Natural killer cell (primary cell): ENCODE measurements at regions not wholly inside any gene's neighbourhood (a gene's known extent, or its start where the extent isn't known, plus 50 kb on each side); places are given as distances from the start of the nearest gene placed in this dataset.

Experiments used
- ATAC-seq, 3 donors: fragments of 150-1000 bp in 2 of 3; fragments of 200-7000 bp in 1 of 3; cut with Tn5 transposase; 1 replicate in 1 of 3; 2 replicates in 2 of 3; pipeline ENCODE4 v1.10.0; 2021; ENCODE audit warnings: mild to moderate bottlenecking in 2 of 3, moderate library complexity in 2 of 3
- DNase-seq, 2 donors: peaks; one replicate each; pipeline versions ENCODE4 v3.0.0 to v3.0.0-alpha.2; 2013 to 2021; ENCODE audit warnings: mixed read lengths in 1 of 2
- H3K27ac ChIP-seq: one replicate; pipeline ENCODE4 v1.5.1; 2013; ENCODE audit warnings: mild to moderate bottlenecking, low read length
- H3K27me3 ChIP-seq: one replicate; pipeline ENCODE4 v1.6.1; 2013; ENCODE audit warnings: low read length; ENCODE audit not compliant: control insufficient read depth, insufficient read depth
- H3K36me3 ChIP-seq: one replicate; pipeline ENCODE4 v1.6.1; 2013; ENCODE audit warnings: low read length; ENCODE audit not compliant: control insufficient read depth, insufficient read depth
- H3K4me1 ChIP-seq: one replicate; pipeline ENCODE4 v1.6.1; 2013; ENCODE audit warnings: low read length; ENCODE audit not compliant: control insufficient read depth, insufficient read depth
- H3K4me3 ChIP-seq: one replicate; pipeline ENCODE4 v1.5.1; 2013; ENCODE audit warnings: low read length
- H3K9me3 ChIP-seq: one replicate; pipeline ENCODE4 v1.6.1; 2013; ENCODE audit warnings: low read length; ENCODE audit not compliant: control insufficient read depth, insufficient read depth
- H3K27ac Mint-ChIP-seq, 2 donors: one replicate each; pipeline ENCODE4 v1.8.0; 2022; ENCODE audit warnings: mild to moderate bottlenecking in 2 of 2, mixed read lengths in 2 of 2, moderate library complexity in 1 of 2
- H3K27me3 Mint-ChIP-seq, 2 donors: one replicate each; pipeline ENCODE4 v1.8.0; 2022; ENCODE audit warnings: low read depth in 2 of 2, mixed read lengths in 2 of 2
- H3K36me3 Mint-ChIP-seq: one replicate; pipeline ENCODE4 v1.8.0; 2022; ENCODE audit warnings: mixed read lengths
- H3K4me1 Mint-ChIP-seq, 2 donors: one replicate each; pipeline ENCODE4 v1.8.0; 2022; ENCODE audit warnings: mixed read lengths in 2 of 2
- H3K4me3 Mint-ChIP-seq: one replicate; pipeline ENCODE4 v1.8.0; 2022; ENCODE audit warnings: mild to moderate bottlenecking, moderate library complexity, mixed read lengths
- H3K9me3 Mint-ChIP-seq, 2 donors: one replicate each; pipeline ENCODE4 v1.8.0; 2022; ENCODE audit warnings: mixed read lengths in 2 of 2
- CTCF ChIP-seq: fragments of 200-600 bp; IDR thresholded peaks from one replicate; pipeline ENCODE4 v1.8.0; 2022; ENCODE audit warnings: antibody characterized with exemption
- WGBS: methylation state at CpG from one replicate; pipeline ENCODE4 v1.1.7; 2013; ENCODE audit warnings: missing lambda C conversion rate; ENCODE audit not compliant: insufficient coverage; 5-methylcytosine and 5-hydroxymethylcytosine counted together
- intact Hi-C: fragments of 100-400 bp; cut with micrococcal nuclease; formaldehyde crosslinking; loops from one replicate; pipeline ENCODE4 v1.14.2; 2022

- no peak overlapping the region for H3K27ac ChIP-seq
- peaks cover 5 to 13% of the 10 kb centered on the region in 2 donors for H3K4me1 Mint-ChIP-seq
- H3K36me3 Mint-ChIP-seq: no peaks in the 10 kb centered on the region
- no peak for ATAC-seq
- no peak overlapping the region for H3K4me3 ChIP-seq
- H3K27ac Mint-ChIP-seq: no peak overlapping the region
- intact Hi-C loops: no loop called here
- no peaks in the 10 kb centered on the region for H3K9me3 ChIP-seq
- peaks cover 60 to 81% of the 10 kb centered on the region in 2 donors for H3K27me3 Mint-ChIP-seq
- H3K4me3 Mint-ChIP-seq: no peak overlapping the region
- WGBS: 10% methylated on average over 54 of the region's 54 CpGs
- H3K36me3 ChIP-seq: no peaks in the 10 kb centered on the region
- DNase-seq: no peak
- H3K4me1 ChIP-seq: peaks cover 3% of the 10 kb centered on the region
- TF ChIP-seq CTCF: no peak
- H3K27me3 ChIP-seq: peaks cover 29% of the 10 kb centered on the region
- no peaks in the 10 kb centered on the region for H3K9me3 Mint-ChIP-seq
These were observed 105.3 kb upstream of the E2F8 start for GRCh38 chr11:19345848-19346681.

GRCh38 chr11:19345519-19345847 lies 104.7 kb upstream of the E2F8 start:
- Mint-ChIP-seq H3K9me3 (no peaks in the 10 kb centered on the region), H3K36me3 (no peaks in the 10 kb centered on the region), H3K4me3 (no peak overlapping the region), H3K4me1 (peaks cover 5 to 13% of the 10 kb centered on the region in 2 donors), H3K27ac (no peak overlapping the region), H3K27me3 (peaks cover 59 to 81% of the 10 kb centered on the region in 2 donors)
- TF ChIP-seq CTCF: no peak
- Histone ChIP-seq H3K27me3 (peaks cover 27% of the 10 kb centered on the region), H3K4me3 (no peak overlapping the region), H3K27ac (no peak overlapping the region), H3K9me3 (no peaks in the 10 kb centered on the region), H3K4me1 (peaks cover 3% of the 10 kb centered on the region), H3K36me3 (no peaks in the 10 kb centered on the region)
- WGBS: 4% methylated on average over 30 of the region's 30 CpGs
- ATAC-seq (peak in 1 of 3 donors; percentile 25), DNase-seq (no peak)
- intact Hi-C loops: no loop called here

GRCh38 chr11:19344661-19345518 lies 104.1 kb upstream of the E2F8 start:
- H3K36me3 ChIP-seq: no peaks in the 10 kb centered on the region
- Mint-ChIP-seq H3K27ac (no peak overlapping the region), H3K4me1 (peaks cover 5 to 13% of the 10 kb centered on the region in 2 donors), H3K27me3 (peaks cover 57 to 81% of the 10 kb centered on the region in 2 donors), H3K9me3 (no peaks in the 10 kb centered on the region), H3K36me3 (no peaks in the 10 kb centered on the region), H3K4me3 (no peak overlapping the region)
- no peaks in the 10 kb centered on the region for H3K9me3 ChIP-seq
- no peak for DNase-seq
- no peak for TF ChIP-seq CTCF
- H3K4me3 ChIP-seq: no peak overlapping the region
- intact Hi-C loops: no loop called here
- H3K27me3 ChIP-seq: peaks cover 26% of the 10 kb centered on the region
- no peak for ATAC-seq
- peaks cover 3% of the 10 kb centered on the region for H3K4me1 ChIP-seq
- WGBS: 13% methylated on average over 44 of the region's 44 CpGs
- H3K27ac ChIP-seq: no peak overlapping the region
